ENCODE measurements at regions not wholly inside any gene's neighbourhood (a gene's known extent, or its start where the extent isn't known, plus 50 kb on each side); places are given as distances from the start of the nearest gene placed in this dataset.
A peak's percentile ranks its signal among the peaks of the same experiment; 100 is the strongest.

- no peak for DNase-seq
These were observed 57.7 kb downstream of the LRRC30 start for GRCh38 chr18:7288544-7288943.

- DNase-seq, result peak in 1 of 2 experiments; percentile 75
These were observed 59.2 kb downstream of the LRRC30 start for GRCh38 chr18:7290077-7290476.

GRCh38 chr18:7291046-7291445, 60.2 kb downstream of the LRRC30 start:
- DNase-seq, result no peak

- DNase-seq, result no peak
These were observed 67.3 kb downstream of the LRRC30 start for GRCh38 chr18:7298149-7298548.

- DNase-seq, result no peak
These were observed 70.2 kb downstream of the LRRC30 start for GRCh38 chr18:7301094-7301493.

GRCh38 chr18:7303316-7304060, 72.6 kb downstream of the LRRC30 start:
- no peak for DNase-seq

- DNase-seq, result no peak
These were observed 73.1 kb downstream of the LRRC30 start for GRCh38 chr18:7304061-7304370.

- DNase-seq, result no peak
These were observed 74.5 kb downstream of the LRRC30 start for GRCh38 chr18:7305416-7305815.

- DNase-seq, result no peak
These were observed 76.1 kb downstream of the LRRC30 start for GRCh38 chr18:7307030-7307429.

- no peak for DNase-seq
These were observed 76.6 kb downstream of the LRRC30 start for GRCh38 chr18:7307526-7307925.

GRCh38 chr18:7317804-7318231, 86.9 kb downstream of the LRRC30 start:
- no peak for DNase-seq

- no peak for DNase-seq
These were observed 88.3 kb downstream of the LRRC30 start for GRCh38 chr18:7319161-7319560.

- no peak for DNase-seq
These were observed 90.9 kb downstream of the LRRC30 start for GRCh38 chr18:7321831-7322230.

- DNase-seq, result peak in 1 of 2 experiments; percentile 51
These were observed 92.1 kb downstream of the LRRC30 start for GRCh38 chr18:7322817-7323485.

- no peak for DNase-seq
These were observed 94.2 kb downstream of the LRRC30 start for GRCh38 chr18:7325126-7325430.

- no peak for DNase-seq
These were observed 98.1 kb downstream of the LRRC30 start for GRCh38 chr18:7329016-7329415.

- DNase-seq, result no peak
These were observed 101.6 kb downstream of the LRRC30 start for GRCh38 chr18:7332452-7332851.

GRCh38 chr18:7333025-7333562, 102.2 kb downstream of the LRRC30 start:
- no peak for DNase-seq

- DNase-seq, result no peak
These were observed 104.2 kb downstream of the LRRC30 start for GRCh38 chr18:7334973-7335568.

GRCh38 chr18:7336623-7337022, 105.7 kb downstream of the LRRC30 start:
- no peak for DNase-seq

GRCh38 chr18:7338846-7339245, 108.0 kb downstream of the LRRC30 start:
- no peak for DNase-seq

GRCh38 chr18:7341581-7342337, 110.9 kb downstream of the LRRC30 start:
- DNase-seq, result no peak

GRCh38 chr18:7349181-7349837, 118.4 kb downstream of the LRRC30 start:
- no peak for DNase-seq

Measured in NCI-H524 (cell line).